ENCODE measurements at regions not wholly inside any gene's neighbourhood (a gene's known extent, or its start where the extent isn't known, plus 50 kb on each side); places are given as distances from the start of the nearest gene placed in this dataset.

DNA sequence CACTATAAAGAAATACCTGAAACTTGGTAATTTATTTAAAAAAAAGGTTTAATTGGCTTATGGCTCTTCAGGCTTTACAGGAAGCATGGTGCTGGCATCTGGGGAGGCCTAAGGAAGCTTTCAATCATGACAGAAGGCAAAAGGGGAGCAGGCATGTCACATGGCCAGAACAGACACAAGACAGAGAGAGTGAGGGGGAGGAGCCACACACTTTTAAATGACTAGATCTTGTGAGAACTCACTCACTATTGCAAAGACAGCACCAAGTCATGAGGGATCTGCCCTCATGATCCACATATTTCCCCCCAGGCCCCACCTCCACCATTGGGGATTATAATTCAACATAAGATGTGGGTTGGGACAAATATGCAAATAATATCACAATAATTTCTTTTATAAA lies 355.6 kb downstream of the DAD1 start:
- Histone ChIP-seq H3K9ac (ENCODE audit: low read length) (no peak overlapping the region), H3K27me3 (ENCODE audit: low read length) (no peaks in the 10 kb centered on the region), H4K20me1 (ENCODE audit: low read length) (no peaks in the 10 kb centered on the region), H3K4me2 (ENCODE audit: low read length) (no peak overlapping the region), H3K36me3 (ENCODE audit: low read depth, low read length) (no peaks in the 10 kb centered on the region), H3F3A (ENCODE audit: low read length, unreplicated experiment) (no peaks in the 10 kb centered on the region), H3K79me2 (ENCODE audit: low read length) (no peaks in the 10 kb centered on the region), H3K27ac (ENCODE audit: low read length) (no peak overlapping the region), H3K9me2 (replicated peaks; ENCODE audit: low read length) (no peaks in the 10 kb centered on the region), H2AFZ (ENCODE audit: low read length) (no peak overlapping the region), H3K4me3 (ENCODE audit: low read length) (no peak overlapping the region), H3K9me3 (ENCODE audit: low read length) (no peaks in the 10 kb centered on the region), H3K4me1 (ENCODE audit: insufficient read depth, low read length) (no peaks in the 10 kb centered on the region)
- no TSS peak for BruUV-seq (replicated peaks)
- CTCF ChIA-PET, result no interaction called here
- intact Hi-C loops (cut with micrococcal nuclease), result no loop called here
- DNase-seq (no peak), ATAC-seq (no peak)
- TF ChIP-seq, protein P1, sequence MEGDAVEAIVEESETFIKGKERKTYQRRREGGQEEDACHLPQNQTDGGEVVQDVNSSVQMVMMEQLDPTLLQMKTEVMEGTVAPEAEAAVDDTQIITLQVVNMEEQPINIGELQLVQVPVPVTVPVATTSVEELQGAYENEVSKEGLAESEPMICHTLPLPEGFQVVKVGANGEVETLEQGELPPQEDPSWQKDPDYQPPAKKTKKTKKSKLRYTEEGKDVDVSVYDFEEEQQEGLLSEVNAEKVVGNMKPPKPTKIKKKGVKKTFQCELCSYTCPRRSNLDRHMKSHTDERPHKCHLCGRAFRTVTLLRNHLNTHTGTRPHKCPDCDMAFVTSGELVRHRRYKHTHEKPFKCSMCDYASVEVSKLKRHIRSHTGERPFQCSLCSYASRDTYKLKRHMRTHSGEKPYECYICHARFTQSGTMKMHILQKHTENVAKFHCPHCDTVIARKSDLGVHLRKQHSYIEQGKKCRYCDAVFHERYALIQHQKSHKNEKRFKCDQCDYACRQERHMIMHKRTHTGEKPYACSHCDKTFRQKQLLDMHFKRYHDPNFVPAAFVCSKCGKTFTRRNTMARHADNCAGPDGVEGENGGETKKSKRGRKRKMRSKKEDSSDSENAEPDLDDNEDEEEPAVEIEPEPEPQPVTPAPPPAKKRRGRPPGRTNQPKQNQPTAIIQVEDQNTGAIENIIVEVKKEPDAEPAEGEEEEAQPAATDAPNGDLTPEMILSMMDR (conservative IDR thresholded peaks at IDR 0.05; ENCODE audit: low read depth, low read length), result no peak
- POLR2A ChIA-PET (ENCODE audit: unreplicated experiment), result no interaction called here

DNA sequence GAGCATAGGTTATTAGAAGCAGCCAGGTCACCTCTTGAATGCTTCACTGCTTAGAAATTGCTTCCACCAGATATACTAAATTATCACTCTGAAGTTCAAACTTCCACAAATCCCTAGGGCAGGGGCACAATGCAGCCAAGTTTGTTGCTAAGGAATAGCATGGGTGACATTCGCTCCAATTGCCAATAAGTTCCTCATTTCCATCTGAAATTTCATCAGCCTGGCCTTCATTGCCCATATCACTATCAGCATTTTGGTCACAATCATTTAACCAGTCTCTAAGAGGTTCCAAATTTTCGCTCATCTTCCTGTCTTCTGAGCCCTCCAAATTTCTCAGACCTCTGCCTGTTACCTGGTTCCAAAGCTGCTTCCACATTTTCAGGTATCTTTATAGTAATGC lies 356.1 kb downstream of the DAD1 start:
- ATAC-seq (no peak), DNase-seq (no peak)
- Histone ChIP-seq H3K9ac (ENCODE audit: low read length) (no peak overlapping the region), H2AFZ (ENCODE audit: low read length) (no peak overlapping the region), H3K27ac (ENCODE audit: low read length) (no peak overlapping the region), H3K9me2 (replicated peaks; ENCODE audit: low read length) (no peaks in the 10 kb centered on the region), H4K20me1 (ENCODE audit: low read length) (no peaks in the 10 kb centered on the region), H3K4me3 (ENCODE audit: low read length) (no peak overlapping the region), H3K79me2 (ENCODE audit: low read length) (no peaks in the 10 kb centered on the region), H3K9me3 (ENCODE audit: low read length) (no peaks in the 10 kb centered on the region), H3K4me2 (ENCODE audit: low read length) (no peak overlapping the region), H3K36me3 (ENCODE audit: low read depth, low read length) (no peaks in the 10 kb centered on the region), H3K27me3 (ENCODE audit: low read length) (no peaks in the 10 kb centered on the region), H3F3A (ENCODE audit: low read length, unreplicated experiment) (no peaks in the 10 kb centered on the region), H3K4me1 (ENCODE audit: insufficient read depth, low read length) (no peaks in the 10 kb centered on the region)
- no TSS peak for BruUV-seq (replicated peaks)
- TF ChIP-seq, protein P1 (conservative IDR thresholded peaks at IDR 0.05; ENCODE audit: low read depth, low read length), result no peak
- no peak for TF ChIP-seq EZH2phosphoT487 (IDR thresholded peaks at IDR 0.05; ENCODE audit: borderline replicate concordance, low read length)
- TF ChIP-seq EZH2 (IDR thresholded peaks at IDR 0.05; ENCODE audit: low read length, unreplicated experiment), result no peak
- ChIA-PET POLR2A (ENCODE audit: unreplicated experiment) (no interaction called here), CTCF (no interaction called here)
- intact Hi-C loops (cut with micrococcal nuclease), result no loop called here

DNA sequence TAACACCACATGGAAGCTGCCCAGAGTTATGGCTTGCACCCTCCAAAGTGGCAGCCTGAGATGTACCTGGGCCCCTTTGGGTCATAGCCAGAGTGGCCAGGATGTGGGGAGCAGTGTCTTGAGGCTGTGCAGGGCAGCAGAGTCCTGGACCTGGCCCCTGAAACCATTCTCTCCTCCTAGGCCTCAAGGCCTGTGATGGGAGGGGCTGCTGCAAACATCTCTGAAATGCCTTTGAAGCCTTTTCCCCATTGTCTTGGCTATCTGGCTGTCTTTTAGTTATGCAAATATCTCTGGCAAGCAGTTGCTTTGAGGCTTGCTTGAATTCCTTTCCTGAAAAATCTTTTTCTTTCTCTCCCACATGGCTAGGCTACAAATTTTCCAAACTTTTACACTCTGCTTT lies 356.5 kb downstream of the DAD1 start:
- TF ChIP-seq EZH2phosphoT487 (IDR thresholded peaks at IDR 0.05; ENCODE audit: borderline replicate concordance, low read length), result no peak
- no peak for TF ChIP-seq EZH2 (IDR thresholded peaks at IDR 0.05; ENCODE audit: low read length, unreplicated experiment)
- TF ChIP-seq, protein P1 (conservative IDR thresholded peaks at IDR 0.05; ENCODE audit: low read depth, low read length), result no peak
- BruUV-seq (replicated peaks), result no TSS peak
- DNase-seq (no peak), ATAC-seq (no peak)
- no peak overlapping the region for H2AFZ ChIP-seq (ENCODE audit: low read length)
- no peaks in the 10 kb centered on the region for H3K9me2 ChIP-seq (replicated peaks; ENCODE audit: low read length)
- no peak overlapping the region for H3K4me2 ChIP-seq (ENCODE audit: low read length)
- H3K27me3 ChIP-seq (ENCODE audit: low read length), result no peaks in the 10 kb centered on the region
- H3K27ac ChIP-seq (ENCODE audit: low read length), result no peak overlapping the region
- ChIA-PET CTCF (no interaction called here), POLR2A (ENCODE audit: unreplicated experiment) (no interaction called here)
- intact Hi-C loops (cut with micrococcal nuclease), result no loop called here
- H3K9ac ChIP-seq (ENCODE audit: low read length), result no peak overlapping the region
- H3K36me3 ChIP-seq (ENCODE audit: low read depth, low read length), result no peaks in the 10 kb centered on the region
- no peaks in the 10 kb centered on the region for H3K9me3 ChIP-seq (ENCODE audit: low read length)
- H3K4me3 ChIP-seq (ENCODE audit: low read length), result no peak overlapping the region
- H3K4me1 ChIP-seq (ENCODE audit: insufficient read depth, low read length), result no peaks in the 10 kb centered on the region
- H3F3A ChIP-seq (ENCODE audit: low read length, unreplicated experiment), result no peaks in the 10 kb centered on the region
- no peaks in the 10 kb centered on the region for H3K79me2 ChIP-seq (ENCODE audit: low read length)
- no peaks in the 10 kb centered on the region for H4K20me1 ChIP-seq (ENCODE audit: low read length)
